ENCODE measurements at regions not wholly inside any gene's neighbourhood (a gene's known extent, or its start where the extent isn't known, plus 50 kb on each side); places are given as distances from the start of the nearest gene placed in this dataset.

DNA sequence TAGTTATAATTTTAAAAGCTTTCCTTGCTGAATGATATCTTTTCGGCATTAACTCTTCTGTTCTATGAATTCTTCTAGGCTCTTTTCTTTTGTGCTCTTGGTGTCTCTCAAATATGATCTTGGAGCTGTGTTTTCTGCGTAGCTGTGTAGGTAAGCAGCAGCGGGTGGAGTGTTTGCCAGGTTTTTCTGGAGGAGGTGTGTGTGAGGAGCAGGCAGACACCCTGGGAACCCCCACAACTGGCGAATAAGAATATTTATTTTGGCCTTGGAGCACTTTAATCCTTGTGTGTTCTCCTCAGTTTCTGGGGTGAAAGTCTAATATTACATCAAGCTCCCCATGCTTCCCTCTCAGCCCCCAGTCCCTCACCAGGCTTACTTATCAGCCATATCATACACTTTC lies 232.0 kb upstream of the FANCL start:
- Histone ChIP-seq H3K27ac (ENCODE audit: control insufficient read depth, insufficient read depth) (no peak overlapping the region), H3K9ac (ENCODE audit: control insufficient read depth, insufficient read depth, low read length) (no peak overlapping the region), H3K4me1 (ENCODE audit: control insufficient read depth, insufficient read depth, low read length) (no peaks in the 10 kb centered on the region), H3K27me3 (replicated peaks in 1 of 2; ENCODE audit: control insufficient read depth in 2 of 2, insufficient read depth in 2 of 2, low read length in 1 of 2) (no peaks in the 10 kb centered on the region; a peak in 2 of 4 replicates), H3K4me3 (no peak overlapping the region), H3K36me3 (ENCODE audit: control insufficient read depth in 2 of 2, insufficient read depth in 2 of 2, low read length in 1 of 2) (no peaks in the 10 kb centered on the region), H2AFZ (ENCODE audit: control insufficient read depth, low read depth, low read length) (no peak overlapping the region), H3K79me2 (ENCODE audit: control insufficient read depth, insufficient read depth, low read length) (no peaks in the 10 kb centered on the region), H3K9me3 (replicated peaks; ENCODE audit: control insufficient read depth, insufficient read depth, low read length) (no peaks in the 10 kb centered on the region), H4K20me1 (ENCODE audit: control insufficient read depth, insufficient read depth) (no peaks in the 10 kb centered on the region), H3K4me2 (ENCODE audit: control insufficient read depth, insufficient read depth) (no peak overlapping the region)
- RAD21 ChIA-PET (ENCODE audit: unreplicated experiment) = no interaction called here
- ATAC-seq = no peak
- in situ Hi-C loops (cut with MboI) (no loop called here), intact Hi-C loops (cut with micrococcal nuclease; ENCODE audit: unreplicated experiment) (no loop called here)
- SMC1A ChIA-PET (ENCODE audit: uncharacterized antibody, unreplicated experiment) = no interaction called here
- TF ChIP-seq YBX1 (IDR thresholded peaks at IDR 0.05) = no peak
- TF ChIP-seq, protein P1, sequence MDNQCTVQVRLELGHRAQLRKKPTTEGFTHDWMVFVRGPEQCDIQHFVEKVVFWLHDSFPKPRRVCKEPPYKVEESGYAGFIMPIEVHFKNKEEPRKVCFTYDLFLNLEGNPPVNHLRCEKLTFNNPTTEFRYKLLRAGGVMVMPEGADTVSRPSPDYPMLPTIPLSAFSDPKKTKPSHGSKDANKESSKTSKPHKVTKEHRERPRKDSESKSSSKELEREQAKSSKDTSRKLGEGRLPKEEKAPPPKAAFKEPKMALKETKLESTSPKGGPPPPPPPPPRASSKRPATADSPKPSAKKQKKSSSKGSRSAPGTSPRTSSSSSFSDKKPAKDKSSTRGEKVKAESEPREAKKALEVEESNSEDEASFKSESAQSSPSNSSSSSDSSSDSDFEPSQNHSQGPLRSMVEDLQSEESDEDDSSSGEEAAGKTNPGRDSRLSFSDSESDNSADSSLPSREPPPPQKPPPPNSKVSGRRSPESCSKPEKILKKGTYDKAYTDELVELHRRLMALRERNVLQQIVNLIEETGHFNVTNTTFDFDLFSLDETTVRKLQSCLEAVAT (IDR thresholded peaks at IDR 0.05) = no peak
- TF ChIP-seq MYC (IDR thresholded peaks at IDR 0.05; ENCODE audit: insufficient read depth, insufficient read length, insufficient replicate concordance, low read length, severe bottlenecking) = no peak
- no peak for TF ChIP-seq KDM1A (IDR thresholded peaks at IDR 0.05; ENCODE audit: borderline replicate concordance)
- TF ChIP-seq ATF7 (IDR thresholded peaks at IDR 0.05; ENCODE audit: low read depth) = no peak
- TF ChIP-seq, protein P2, sequence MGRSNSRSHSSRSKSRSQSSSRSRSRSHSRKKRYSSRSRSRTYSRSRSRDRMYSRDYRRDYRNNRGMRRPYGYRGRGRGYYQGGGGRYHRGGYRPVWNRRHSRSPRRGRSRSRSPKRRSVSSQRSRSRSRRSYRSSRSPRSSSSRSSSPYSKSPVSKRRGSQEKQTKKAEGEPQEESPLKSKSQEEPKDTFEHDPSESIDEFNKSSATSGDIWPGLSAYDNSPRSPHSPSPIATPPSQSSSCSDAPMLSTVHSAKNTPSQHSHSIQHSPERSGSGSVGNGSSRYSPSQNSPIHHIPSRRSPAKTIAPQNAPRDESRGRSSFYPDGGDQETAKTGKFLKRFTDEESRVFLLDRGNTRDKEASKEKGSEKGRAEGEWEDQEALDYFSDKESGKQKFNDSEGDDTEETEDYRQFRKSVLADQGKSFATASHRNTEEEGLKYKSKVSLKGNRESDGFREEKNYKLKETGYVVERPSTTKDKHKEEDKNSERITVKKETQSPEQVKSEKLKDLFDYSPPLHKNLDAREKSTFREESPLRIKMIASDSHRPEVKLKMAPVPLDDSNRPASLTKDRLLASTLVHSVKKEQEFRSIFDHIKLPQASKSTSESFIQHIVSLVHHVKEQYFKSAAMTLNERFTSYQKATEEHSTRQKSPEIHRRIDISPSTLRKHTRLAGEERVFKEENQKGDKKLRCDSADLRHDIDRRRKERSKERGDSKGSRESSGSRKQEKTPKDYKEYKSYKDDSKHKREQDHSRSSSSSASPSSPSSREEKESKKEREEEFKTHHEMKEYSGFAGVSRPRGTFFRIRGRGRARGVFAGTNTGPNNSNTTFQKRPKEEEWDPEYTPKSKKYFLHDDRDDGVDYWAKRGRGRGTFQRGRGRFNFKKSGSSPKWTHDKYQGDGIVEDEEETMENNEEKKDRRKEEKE (IDR thresholded peaks at IDR 0.05) = no peak
- TF ChIP-seq ZBED1 (IDR thresholded peaks at IDR 0.05; ENCODE audit: borderline replicate concordance) = no peak
- TF ChIP-seq IRF4 (IDR thresholded peaks at IDR 0.05; ENCODE audit: low read depth, low read length) = no peak
- TF ChIP-seq CREM (IDR thresholded peaks at IDR 0.05; ENCODE audit: low read depth) = no peak
- TF ChIP-seq DPF2 (IDR thresholded peaks at IDR 0.05) = no peak
- TF ChIP-seq SRF (IDR thresholded peaks at IDR 0.05; ENCODE audit: low read depth in 2 of 2, low read length in 2 of 2) = no peak
- TF ChIP-seq, protein P3, sequence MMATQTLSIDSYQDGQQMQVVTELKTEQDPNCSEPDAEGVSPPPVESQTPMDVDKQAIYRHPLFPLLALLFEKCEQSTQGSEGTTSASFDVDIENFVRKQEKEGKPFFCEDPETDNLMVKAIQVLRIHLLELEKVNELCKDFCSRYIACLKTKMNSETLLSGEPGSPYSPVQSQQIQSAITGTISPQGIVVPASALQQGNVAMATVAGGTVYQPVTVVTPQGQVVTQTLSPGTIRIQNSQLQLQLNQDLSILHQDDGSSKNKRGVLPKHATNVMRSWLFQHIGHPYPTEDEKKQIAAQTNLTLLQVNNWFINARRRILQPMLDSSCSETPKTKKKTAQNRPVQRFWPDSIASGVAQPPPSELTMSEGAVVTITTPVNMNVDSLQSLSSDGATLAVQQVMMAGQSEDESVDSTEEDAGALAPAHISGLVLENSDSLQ (IDR thresholded peaks at IDR 0.05) = no peak
- no peak for TF ChIP-seq FOXK2 (IDR thresholded peaks at IDR 0.05)
- TF ChIP-seq TCF3 (IDR thresholded peaks at IDR 0.05; ENCODE audit: borderline replicate concordance, insufficient read depth, low read depth, low read length) = no peak
- TF ChIP-seq NFIC (IDR thresholded peaks at IDR 0.05; ENCODE audit: low read depth, low read length) = no peak
- DNase-seq (ENCODE audit: low read depth, low spot score) = no peak
- no TSS peak for BruUV-seq (replicated peaks)
- CTCF ChIA-PET = no interaction called here
- FAIRE-seq = no peak
- 34% methylated on average over 4 of the region's 4 CpGs for WGBS (ENCODE audit: insufficient coverage, insufficient replicate concordance, low lambda C conversion rate, missing lambda C conversion rate)
- POLR2A ChIA-PET = no interaction called here

Data from GM12878 (cell line).